ENCODE measurements at regions not wholly inside any gene's neighbourhood (a gene's known extent, or its start where the extent isn't known, plus 50 kb on each side); places are given as distances from the start of the nearest gene placed in this dataset.

DNA sequence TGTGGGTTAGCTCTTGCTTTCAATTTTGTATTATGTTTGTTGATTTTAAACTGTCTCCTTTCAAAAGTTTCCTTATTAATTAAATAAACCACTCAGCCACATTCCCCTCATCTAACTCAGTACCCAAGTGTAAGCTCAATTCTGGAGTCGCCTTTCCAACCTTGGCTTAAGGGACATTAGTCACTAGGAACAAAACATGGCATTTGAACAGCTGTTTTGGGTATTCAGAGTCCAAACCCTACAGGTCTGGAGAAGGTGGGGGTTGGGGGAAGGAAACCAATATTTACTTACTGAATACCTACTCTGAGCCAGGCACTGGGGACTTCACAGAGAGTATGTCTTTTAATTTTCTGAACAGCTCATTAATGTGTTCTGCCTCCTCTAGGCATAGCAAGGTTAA lies 117.2 kb upstream of the JUN start:
- TF ChIP-seq, protein P1, sequence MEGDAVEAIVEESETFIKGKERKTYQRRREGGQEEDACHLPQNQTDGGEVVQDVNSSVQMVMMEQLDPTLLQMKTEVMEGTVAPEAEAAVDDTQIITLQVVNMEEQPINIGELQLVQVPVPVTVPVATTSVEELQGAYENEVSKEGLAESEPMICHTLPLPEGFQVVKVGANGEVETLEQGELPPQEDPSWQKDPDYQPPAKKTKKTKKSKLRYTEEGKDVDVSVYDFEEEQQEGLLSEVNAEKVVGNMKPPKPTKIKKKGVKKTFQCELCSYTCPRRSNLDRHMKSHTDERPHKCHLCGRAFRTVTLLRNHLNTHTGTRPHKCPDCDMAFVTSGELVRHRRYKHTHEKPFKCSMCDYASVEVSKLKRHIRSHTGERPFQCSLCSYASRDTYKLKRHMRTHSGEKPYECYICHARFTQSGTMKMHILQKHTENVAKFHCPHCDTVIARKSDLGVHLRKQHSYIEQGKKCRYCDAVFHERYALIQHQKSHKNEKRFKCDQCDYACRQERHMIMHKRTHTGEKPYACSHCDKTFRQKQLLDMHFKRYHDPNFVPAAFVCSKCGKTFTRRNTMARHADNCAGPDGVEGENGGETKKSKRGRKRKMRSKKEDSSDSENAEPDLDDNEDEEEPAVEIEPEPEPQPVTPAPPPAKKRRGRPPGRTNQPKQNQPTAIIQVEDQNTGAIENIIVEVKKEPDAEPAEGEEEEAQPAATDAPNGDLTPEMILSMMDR (IDR thresholded peaks at IDR 0.05; ENCODE audit: insufficient read depth, low read length): no peak
- TF ChIP-seq, protein P2, sequence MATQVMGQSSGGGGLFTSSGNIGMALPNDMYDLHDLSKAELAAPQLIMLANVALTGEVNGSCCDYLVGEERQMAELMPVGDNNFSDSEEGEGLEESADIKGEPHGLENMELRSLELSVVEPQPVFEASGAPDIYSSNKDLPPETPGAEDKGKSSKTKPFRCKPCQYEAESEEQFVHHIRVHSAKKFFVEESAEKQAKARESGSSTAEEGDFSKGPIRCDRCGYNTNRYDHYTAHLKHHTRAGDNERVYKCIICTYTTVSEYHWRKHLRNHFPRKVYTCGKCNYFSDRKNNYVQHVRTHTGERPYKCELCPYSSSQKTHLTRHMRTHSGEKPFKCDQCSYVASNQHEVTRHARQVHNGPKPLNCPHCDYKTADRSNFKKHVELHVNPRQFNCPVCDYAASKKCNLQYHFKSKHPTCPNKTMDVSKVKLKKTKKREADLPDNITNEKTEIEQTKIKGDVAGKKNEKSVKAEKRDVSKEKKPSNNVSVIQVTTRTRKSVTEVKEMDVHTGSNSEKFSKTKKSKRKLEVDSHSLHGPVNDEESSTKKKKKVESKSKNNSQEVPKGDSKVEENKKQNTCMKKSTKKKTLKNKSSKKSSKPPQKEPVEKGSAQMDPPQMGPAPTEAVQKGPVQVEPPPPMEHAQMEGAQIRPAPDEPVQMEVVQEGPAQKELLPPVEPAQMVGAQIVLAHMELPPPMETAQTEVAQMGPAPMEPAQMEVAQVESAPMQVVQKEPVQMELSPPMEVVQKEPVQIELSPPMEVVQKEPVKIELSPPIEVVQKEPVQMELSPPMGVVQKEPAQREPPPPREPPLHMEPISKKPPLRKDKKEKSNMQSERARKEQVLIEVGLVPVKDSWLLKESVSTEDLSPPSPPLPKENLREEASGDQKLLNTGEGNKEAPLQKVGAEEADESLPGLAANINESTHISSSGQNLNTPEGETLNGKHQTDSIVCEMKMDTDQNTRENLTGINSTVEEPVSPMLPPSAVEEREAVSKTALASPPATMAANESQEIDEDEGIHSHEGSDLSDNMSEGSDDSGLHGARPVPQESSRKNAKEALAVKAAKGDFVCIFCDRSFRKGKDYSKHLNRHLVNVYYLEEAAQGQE (IDR thresholded peaks at IDR 0.05; ENCODE audit: insufficient replicate concordance, low read depth): no peak
- TF ChIP-seq GABPA (IDR thresholded peaks at IDR 0.05; ENCODE audit: low read depth): no peak

Measured in HL-60 (cell line).